OCI-LY1 (cell line): ENCODE measurements at regions not wholly inside any gene's neighbourhood (a gene's known extent, or its start where the extent isn't known, plus 50 kb on each side); places are given as distances from the start of the nearest gene placed in this dataset.
"Not testable (repeated sequence)": the region's sequence is repeated elsewhere in the genome, so short reads cannot be mapped to it uniquely, and the experiment has no call there.

Source experiments
- EZH2 ChIP-seq: fragments of 200-600 bp; sonication (generic), shearing (Covaris generic); IDR thresholded peaks from 2 replicates; pipeline ENCODE4 v1.8.0; 2017; ENCODE audit warnings: borderline replicate concordance, mixed run types, mild to moderate bottlenecking, antibody characterized with exemption, low read length, moderate library complexity, mixed read lengths
- TF ChIP-seq, protein P1 (sequence below): fragments of 200-600 bp; sonication (generic), shearing (Covaris generic); IDR thresholded peaks from 2 replicates; pipeline ENCODE4 v1.5.1; 2017; ENCODE audit warnings: mild to moderate bottlenecking, antibody characterized with exemption, low read length, moderate library complexity, mixed read lengths

DNA sequence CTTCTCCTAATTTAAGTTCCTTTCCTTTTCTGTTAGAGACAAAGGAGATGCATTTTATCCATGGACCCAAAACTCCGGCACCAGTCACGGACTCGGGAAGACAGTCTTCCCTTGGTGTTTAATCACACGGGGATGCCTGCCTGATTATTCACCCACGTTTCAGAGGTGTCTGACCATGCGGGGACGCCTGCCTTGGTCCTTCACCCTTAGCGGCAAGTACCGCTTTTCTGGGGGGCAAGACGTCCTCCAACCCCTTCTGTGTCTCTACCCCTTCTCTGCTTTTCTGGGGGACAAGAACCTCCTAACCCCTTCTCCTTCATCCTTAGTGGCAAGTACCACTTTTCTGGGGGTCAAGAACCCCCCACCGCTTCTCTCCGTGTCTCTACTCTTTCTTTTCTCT lies 816.9 kb upstream of the VRK2 start:
- not testable (repeated sequence) for TF ChIP-seq EZH2
- TF ChIP-seq, protein P1, sequence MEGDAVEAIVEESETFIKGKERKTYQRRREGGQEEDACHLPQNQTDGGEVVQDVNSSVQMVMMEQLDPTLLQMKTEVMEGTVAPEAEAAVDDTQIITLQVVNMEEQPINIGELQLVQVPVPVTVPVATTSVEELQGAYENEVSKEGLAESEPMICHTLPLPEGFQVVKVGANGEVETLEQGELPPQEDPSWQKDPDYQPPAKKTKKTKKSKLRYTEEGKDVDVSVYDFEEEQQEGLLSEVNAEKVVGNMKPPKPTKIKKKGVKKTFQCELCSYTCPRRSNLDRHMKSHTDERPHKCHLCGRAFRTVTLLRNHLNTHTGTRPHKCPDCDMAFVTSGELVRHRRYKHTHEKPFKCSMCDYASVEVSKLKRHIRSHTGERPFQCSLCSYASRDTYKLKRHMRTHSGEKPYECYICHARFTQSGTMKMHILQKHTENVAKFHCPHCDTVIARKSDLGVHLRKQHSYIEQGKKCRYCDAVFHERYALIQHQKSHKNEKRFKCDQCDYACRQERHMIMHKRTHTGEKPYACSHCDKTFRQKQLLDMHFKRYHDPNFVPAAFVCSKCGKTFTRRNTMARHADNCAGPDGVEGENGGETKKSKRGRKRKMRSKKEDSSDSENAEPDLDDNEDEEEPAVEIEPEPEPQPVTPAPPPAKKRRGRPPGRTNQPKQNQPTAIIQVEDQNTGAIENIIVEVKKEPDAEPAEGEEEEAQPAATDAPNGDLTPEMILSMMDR = not testable (repeated sequence)
